Vagina (tissue), 2 donors: ENCODE measurements at regions not wholly inside any gene's neighbourhood (a gene's known extent, or its start where the extent isn't known, plus 50 kb on each side); places are given as distances from the start of the nearest gene placed in this dataset.

ENCODE experiments used
- CTCF ChIP-seq, 3 experiments: fragments of 450-650 bp in 2 of 3; fragments of 200-600 bp in 1 of 3; sonication (generic) in 1 of 3; IDR thresholded peaks; one replicate each; pipeline ENCODE4 v1.5.1; 2017 to 2019; ENCODE audit warnings: antibody characterized with exemption in 3 of 3, mild to moderate bottlenecking in 2 of 3, moderate library complexity in 2 of 3
- POLR2AphosphoS5 ChIP-seq, 2 donors: sonication (generic); formaldehyde crosslinking; IDR thresholded peaks; one replicate each; pipeline ENCODE4 v1.9.0; 2017; ENCODE audit warnings: antibody characterized with exemption in 2 of 2, mild to moderate bottlenecking in 2 of 2, low read depth in 1 of 2; ENCODE audit not compliant: insufficient read depth in 1 of 2

- TF ChIP-seq CTCF (IDR thresholded peaks at IDR 0.05) (no peak), POLR2AphosphoS5 (IDR thresholded peaks at IDR 0.05; ENCODE audit: insufficient read depth in 1 of 2, low read depth in 1 of 2) (no peak)
These were observed 178.5 kb upstream of the CDH18 start for GRCh38 chr5:20166456-20166855.
